K562 (cell line): ENCODE measurements at regions not wholly inside any gene's neighbourhood (a gene's known extent, or its start where the extent isn't known, plus 50 kb on each side); places are given as distances from the start of the nearest gene placed in this dataset.

Experiments
- ATF7 ChIP-seq: fragments of 450-650 bp; IDR thresholded peaks from 2 replicates; pipeline ENCODE4 v1.7.1; 2014; ENCODE audit warnings: mild to moderate bottlenecking, moderate library complexity
- CBFB ChIP-seq: sonication (generic); formaldehyde crosslinking; IDR thresholded peaks from 2 replicates; pipeline ENCODE4 v1.4.0; 2020; ENCODE audit warnings: mild to moderate bottlenecking, missing genetic modification reagents
- DDX20 ChIP-seq: fragments of 450-650 bp; IDR thresholded peaks from 2 replicates; pipeline ENCODE4 v1.6.1; 2016; ENCODE audit warnings: missing genetic modification characterization, low read depth, mild to moderate bottlenecking, missing compliant biosample characterization, moderate library complexity
- FUS ChIP-seq: fragments of 200-400 bp; formaldehyde crosslinking; optimal IDR thresholded peaks from 2 replicates; pipeline ENCODE3; 2017; ENCODE audit warnings: low read depth, low read length
- MCM5 ChIP-seq: fragments of 450-650 bp; IDR thresholded peaks from 2 replicates; pipeline ENCODE4 v1.6.1; 2016; ENCODE audit warnings: low read depth
- NFATC3 ChIP-seq: fragments of 450-650 bp; IDR thresholded peaks from 2 replicates; pipeline ENCODE4 v1.6.1; 2017; ENCODE audit warnings: mild to moderate bottlenecking
- NR2C1 ChIP-seq, 2 experiments: fragments of 450-650 bp; IDR thresholded peaks; 2 replicates each; pipeline ENCODE4 v1.6.1; 2017; ENCODE audit warnings: mild to moderate bottlenecking in 2 of 2, antibody characterized with exemption in 1 of 2, inconsistent platforms in 1 of 2, missing compliant biosample characterization in 1 of 2, missing genetic modification characterization in 1 of 2
- SNIP1 ChIP-seq: fragments of 450-650 bp; IDR thresholded peaks from 2 replicates; pipeline ENCODE4 v1.7.1; 2017; ENCODE audit warnings: low read depth, mild to moderate bottlenecking
- TCF7 ChIP-seq: sonication (generic); IDR thresholded peaks from 2 replicates; pipeline ENCODE4 v1.6.1; 2016; ENCODE audit warnings: antibody characterized with exemption, borderline replicate concordance
- ZEB2 ChIP-seq: fragments of 450-650 bp; IDR thresholded peaks from 2 replicates; pipeline ENCODE4 v1.6.1; 2016
- ZKSCAN8 ChIP-seq: fragments of 200-800 bp; sonication (Bioruptor generic); IDR thresholded peaks from 2 replicates; pipeline ENCODE4 v1.6.1; 2016; ENCODE audit warnings: missing genetic modification characterization, missing compliant biosample characterization
- ZNF830 ChIP-seq: fragments of 250-450 bp; sonication (Bioruptor Pico); IDR thresholded peaks from 2 replicates; pipeline ENCODE4 v1.5.0; 2021; ENCODE audit warnings: mild to moderate bottlenecking
- TF ChIP-seq, protein P1 (sequence below): fragments of 200-600 bp; sonication (generic); IDR thresholded peaks from one replicate; pipeline ENCODE4 v1.6.1; 2012; ENCODE audit warnings: mild to moderate bottlenecking, low read depth, low read length, inconsistent platforms
- TF ChIP-seq, protein P2 (sequence below): sonication (generic); formaldehyde crosslinking; IDR thresholded peaks from 2 replicates; pipeline ENCODE4 v1.8.0; 2023; ENCODE audit warnings: missing genetic modification reagents, mild to moderate bottlenecking, borderline replicate concordance

DNA sequence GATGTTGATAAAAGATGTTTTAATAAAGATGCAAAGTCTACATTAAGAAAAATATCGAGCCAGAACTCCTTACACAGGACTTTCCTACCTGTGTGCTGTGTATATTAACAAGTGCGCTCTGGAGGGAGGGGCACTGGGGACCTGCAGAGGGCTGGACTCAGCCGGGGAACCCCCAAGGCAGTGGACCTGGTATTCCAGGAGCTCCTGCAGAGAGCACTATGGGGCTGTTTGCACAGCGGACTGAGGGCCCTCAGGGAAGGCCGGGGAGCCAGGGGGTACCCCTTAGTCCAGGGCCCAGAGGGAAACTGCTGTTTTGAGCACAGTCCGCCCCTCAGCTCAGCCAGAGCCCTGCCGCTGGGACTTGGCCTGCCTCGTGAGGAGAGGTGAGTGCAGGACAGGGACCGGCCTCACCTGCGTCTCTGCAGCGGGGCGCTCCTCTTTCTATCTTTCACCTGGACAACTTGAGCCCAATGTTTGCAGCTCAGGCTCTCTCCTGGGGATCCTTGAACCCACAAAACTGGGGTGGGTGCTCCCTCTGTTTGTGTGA, 168.4 kb downstream of the ARL4C start (continued):
- TF ChIP-seq, protein P1, sequence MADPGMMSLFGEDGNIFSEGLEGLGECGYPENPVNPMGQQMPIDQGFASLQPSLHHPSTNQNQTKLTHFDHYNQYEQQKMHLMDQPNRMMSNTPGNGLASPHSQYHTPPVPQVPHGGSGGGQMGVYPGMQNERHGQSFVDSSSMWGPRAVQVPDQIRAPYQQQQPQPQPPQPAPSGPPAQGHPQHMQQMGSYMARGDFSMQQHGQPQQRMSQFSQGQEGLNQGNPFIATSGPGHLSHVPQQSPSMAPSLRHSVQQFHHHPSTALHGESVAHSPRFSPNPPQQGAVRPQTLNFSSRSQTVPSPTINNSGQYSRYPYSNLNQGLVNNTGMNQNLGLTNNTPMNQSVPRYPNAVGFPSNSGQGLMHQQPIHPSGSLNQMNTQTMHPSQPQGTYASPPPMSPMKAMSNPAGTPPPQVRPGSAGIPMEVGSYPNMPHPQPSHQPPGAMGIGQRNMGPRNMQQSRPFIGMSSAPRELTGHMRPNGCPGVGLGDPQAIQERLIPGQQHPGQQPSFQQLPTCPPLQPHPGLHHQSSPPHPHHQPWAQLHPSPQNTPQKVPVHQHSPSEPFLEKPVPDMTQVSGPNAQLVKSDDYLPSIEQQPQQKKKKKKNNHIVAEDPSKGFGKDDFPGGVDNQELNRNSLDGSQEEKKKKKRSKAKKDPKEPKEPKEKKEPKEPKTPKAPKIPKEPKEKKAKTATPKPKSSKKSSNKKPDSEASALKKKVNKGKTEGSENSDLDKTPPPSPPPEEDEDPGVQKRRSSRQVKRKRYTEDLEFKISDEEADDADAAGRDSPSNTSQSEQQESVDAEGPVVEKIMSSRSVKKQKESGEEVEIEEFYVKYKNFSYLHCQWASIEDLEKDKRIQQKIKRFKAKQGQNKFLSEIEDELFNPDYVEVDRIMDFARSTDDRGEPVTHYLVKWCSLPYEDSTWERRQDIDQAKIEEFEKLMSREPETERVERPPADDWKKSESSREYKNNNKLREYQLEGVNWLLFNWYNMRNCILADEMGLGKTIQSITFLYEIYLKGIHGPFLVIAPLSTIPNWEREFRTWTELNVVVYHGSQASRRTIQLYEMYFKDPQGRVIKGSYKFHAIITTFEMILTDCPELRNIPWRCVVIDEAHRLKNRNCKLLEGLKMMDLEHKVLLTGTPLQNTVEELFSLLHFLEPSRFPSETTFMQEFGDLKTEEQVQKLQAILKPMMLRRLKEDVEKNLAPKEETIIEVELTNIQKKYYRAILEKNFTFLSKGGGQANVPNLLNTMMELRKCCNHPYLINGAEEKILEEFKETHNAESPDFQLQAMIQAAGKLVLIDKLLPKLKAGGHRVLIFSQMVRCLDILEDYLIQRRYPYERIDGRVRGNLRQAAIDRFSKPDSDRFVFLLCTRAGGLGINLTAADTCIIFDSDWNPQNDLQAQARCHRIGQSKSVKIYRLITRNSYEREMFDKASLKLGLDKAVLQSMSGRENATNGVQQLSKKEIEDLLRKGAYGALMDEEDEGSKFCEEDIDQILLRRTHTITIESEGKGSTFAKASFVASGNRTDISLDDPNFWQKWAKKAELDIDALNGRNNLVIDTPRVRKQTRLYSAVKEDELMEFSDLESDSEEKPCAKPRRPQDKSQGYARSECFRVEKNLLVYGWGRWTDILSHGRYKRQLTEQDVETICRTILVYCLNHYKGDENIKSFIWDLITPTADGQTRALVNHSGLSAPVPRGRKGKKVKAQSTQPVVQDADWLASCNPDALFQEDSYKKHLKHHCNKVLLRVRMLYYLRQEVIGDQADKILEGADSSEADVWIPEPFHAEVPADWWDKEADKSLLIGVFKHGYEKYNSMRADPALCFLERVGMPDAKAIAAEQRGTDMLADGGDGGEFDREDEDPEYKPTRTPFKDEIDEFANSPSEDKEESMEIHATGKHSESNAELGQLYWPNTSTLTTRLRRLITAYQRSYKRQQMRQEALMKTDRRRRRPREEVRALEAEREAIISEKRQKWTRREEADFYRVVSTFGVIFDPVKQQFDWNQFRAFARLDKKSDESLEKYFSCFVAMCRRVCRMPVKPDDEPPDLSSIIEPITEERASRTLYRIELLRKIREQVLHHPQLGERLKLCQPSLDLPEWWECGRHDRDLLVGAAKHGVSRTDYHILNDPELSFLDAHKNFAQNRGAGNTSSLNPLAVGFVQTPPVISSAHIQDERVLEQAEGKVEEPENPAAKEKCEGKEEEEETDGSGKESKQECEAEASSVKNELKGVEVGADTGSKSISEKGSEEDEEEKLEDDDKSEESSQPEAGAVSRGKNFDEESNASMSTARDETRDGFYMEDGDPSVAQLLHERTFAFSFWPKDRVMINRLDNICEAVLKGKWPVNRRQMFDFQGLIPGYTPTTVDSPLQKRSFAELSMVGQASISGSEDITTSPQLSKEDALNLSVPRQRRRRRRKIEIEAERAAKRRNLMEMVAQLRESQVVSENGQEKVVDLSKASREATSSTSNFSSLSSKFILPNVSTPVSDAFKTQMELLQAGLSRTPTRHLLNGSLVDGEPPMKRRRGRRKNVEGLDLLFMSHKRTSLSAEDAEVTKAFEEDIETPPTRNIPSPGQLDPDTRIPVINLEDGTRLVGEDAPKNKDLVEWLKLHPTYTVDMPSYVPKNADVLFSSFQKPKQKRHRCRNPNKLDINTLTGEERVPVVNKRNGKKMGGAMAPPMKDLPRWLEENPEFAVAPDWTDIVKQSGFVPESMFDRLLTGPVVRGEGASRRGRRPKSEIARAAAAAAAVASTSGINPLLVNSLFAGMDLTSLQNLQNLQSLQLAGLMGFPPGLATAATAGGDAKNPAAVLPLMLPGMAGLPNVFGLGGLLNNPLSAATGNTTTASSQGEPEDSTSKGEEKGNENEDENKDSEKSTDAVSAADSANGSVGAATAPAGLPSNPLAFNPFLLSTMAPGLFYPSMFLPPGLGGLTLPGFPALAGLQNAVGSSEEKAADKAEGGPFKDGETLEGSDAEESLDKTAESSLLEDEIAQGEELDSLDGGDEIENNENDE: no peak
- TF ChIP-seq ATF7 (no peak), FUS (no peak), ZEB2 (no peak), MCM5 (no peak), NR2C1 (IDR thresholded peaks at IDR 0.05) (no peak), NR2C1 (tag; IDR thresholded peaks at IDR 0.05) (no peak), CBFB (CRISPR knock-in tag) (no peak), NFATC3 (no peak), TCF7 (no peak), SNIP1 (no peak), DDX20 (tag) (no peak), ZKSCAN8 (CRISPR knock-in tag) (no peak), ZNF830 (CRISPR knock-in tag) (no peak)
- TF ChIP-seq, protein P2, sequence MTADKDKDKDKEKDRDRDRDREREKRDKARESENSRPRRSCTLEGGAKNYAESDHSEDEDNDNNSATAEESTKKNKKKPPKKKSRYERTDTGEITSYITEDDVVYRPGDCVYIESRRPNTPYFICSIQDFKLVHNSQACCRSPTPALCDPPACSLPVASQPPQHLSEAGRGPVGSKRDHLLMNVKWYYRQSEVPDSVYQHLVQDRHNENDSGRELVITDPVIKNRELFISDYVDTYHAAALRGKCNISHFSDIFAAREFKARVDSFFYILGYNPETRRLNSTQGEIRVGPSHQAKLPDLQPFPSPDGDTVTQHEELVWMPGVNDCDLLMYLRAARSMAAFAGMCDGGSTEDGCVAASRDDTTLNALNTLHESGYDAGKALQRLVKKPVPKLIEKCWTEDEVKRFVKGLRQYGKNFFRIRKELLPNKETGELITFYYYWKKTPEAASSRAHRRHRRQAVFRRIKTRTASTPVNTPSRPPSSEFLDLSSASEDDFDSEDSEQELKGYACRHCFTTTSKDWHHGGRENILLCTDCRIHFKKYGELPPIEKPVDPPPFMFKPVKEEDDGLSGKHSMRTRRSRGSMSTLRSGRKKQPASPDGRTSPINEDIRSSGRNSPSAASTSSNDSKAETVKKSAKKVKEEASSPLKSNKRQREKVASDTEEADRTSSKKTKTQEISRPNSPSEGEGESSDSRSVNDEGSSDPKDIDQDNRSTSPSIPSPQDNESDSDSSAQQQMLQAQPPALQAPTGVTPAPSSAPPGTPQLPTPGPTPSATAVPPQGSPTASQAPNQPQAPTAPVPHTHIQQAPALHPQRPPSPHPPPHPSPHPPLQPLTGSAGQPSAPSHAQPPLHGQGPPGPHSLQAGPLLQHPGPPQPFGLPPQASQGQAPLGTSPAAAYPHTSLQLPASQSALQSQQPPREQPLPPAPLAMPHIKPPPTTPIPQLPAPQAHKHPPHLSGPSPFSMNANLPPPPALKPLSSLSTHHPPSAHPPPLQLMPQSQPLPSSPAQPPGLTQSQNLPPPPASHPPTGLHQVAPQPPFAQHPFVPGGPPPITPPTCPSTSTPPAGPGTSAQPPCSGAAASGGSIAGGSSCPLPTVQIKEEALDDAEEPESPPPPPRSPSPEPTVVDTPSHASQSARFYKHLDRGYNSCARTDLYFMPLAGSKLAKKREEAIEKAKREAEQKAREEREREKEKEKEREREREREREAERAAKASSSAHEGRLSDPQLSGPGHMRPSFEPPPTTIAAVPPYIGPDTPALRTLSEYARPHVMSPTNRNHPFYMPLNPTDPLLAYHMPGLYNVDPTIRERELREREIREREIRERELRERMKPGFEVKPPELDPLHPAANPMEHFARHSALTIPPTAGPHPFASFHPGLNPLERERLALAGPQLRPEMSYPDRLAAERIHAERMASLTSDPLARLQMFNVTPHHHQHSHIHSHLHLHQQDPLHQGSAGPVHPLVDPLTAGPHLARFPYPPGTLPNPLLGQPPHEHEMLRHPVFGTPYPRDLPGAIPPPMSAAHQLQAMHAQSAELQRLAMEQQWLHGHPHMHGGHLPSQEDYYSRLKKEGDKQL (CRISPR knock-in tag): no peak
